ENCODE measurements at regions not wholly inside any gene's neighbourhood (a gene's known extent, or its start where the extent isn't known, plus 50 kb on each side); places are given as distances from the start of the nearest gene placed in this dataset.

GRCh38 chr18:65458871-65459270 lies 291.9 kb upstream of the CDH7 start:
- no peak for TF ChIP-seq CTCF (IDR thresholded peaks at IDR 0.05; ENCODE audit: insufficient read depth, low read length, poor library complexity, severe bottlenecking)
- TF ChIP-seq EZH2phosphoT487 (conservative IDR thresholded peaks at IDR 0.05; ENCODE audit: low read length) = no peak

Measured in SU-DHL-6 (cell line).